Fibroblast of the aortic adventitia (primary cell): ENCODE measurements at regions not wholly inside any gene's neighbourhood (a gene's known extent, or its start where the extent isn't known, plus 50 kb on each side); places are given as distances from the start of the nearest gene placed in this dataset.

Experiments
- DNase-seq: peaks from one replicate; pipeline ENCODE4 v3.0.0-alpha.2; 2010; ENCODE audit warnings: low read depth
- H3K4me3 ChIP-seq: 2 replicates; pipeline ENCODE4 v1.5.1; 2011; ENCODE audit warnings: low read depth, mild to moderate bottlenecking, control low read depth, low read length, moderate library complexity
- TF ChIP-seq, protein P1 (sequence below): IDR thresholded peaks from 2 replicates; pipeline ENCODE4 v1.5.1; 2011; ENCODE audit warnings: mild to moderate bottlenecking, low read length, control low read depth, inconsistent platforms; ENCODE audit not compliant: insufficient read depth

DNA sequence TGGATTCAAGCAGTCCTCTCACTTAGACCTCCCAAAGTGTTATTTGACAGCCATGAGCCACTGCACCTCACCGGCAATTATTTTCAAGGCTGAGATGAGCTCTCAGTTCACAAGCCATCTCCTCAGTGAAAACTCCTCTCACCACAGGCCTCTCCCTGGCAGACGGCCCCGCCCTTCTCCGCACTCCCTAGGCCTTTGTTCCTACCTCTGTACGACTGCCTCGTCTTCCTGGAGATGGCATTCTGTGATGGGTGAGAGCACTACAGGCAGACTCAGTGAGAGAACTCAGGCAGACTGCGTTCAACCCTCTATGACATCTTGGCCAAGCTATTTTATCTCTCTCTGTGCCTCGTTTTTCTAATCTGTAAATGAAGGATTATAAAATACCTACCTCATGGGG lies 67.0 kb upstream of the TPM1 start:
- no peak overlapping the region for H3K4me3 ChIP-seq
- TF ChIP-seq, protein P1, sequence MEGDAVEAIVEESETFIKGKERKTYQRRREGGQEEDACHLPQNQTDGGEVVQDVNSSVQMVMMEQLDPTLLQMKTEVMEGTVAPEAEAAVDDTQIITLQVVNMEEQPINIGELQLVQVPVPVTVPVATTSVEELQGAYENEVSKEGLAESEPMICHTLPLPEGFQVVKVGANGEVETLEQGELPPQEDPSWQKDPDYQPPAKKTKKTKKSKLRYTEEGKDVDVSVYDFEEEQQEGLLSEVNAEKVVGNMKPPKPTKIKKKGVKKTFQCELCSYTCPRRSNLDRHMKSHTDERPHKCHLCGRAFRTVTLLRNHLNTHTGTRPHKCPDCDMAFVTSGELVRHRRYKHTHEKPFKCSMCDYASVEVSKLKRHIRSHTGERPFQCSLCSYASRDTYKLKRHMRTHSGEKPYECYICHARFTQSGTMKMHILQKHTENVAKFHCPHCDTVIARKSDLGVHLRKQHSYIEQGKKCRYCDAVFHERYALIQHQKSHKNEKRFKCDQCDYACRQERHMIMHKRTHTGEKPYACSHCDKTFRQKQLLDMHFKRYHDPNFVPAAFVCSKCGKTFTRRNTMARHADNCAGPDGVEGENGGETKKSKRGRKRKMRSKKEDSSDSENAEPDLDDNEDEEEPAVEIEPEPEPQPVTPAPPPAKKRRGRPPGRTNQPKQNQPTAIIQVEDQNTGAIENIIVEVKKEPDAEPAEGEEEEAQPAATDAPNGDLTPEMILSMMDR = no peak
- DNase-seq = no peak

DNA sequence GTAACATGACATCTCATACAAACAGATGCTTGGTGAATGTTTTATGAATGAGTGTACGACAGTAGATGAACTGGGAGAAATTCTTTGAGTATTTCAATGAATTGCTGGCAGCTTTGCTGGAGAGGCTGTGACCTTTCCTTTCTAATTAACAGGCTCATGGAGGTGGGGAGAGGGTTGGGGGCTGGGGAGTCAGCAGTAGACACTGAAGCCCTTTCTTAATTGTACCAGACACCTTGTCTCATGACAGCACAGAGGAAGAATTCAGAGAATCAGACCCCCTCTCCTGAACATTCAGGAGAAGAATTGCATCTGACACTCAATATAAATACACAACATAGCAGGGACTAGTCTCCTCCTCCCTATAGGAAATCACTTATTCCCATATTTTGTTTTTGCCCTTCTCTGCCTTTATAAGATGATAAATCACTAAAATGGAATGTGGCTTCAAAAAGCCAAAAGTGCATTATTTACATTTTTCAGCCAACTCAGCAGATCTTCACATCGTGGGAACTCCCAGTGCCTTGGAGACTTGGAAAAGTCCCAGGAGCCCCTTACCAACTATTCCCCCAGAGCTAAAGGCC lies 66.2 kb upstream of the TPM1 start:
- peak; percentile 21 for DNase-seq

DNA sequence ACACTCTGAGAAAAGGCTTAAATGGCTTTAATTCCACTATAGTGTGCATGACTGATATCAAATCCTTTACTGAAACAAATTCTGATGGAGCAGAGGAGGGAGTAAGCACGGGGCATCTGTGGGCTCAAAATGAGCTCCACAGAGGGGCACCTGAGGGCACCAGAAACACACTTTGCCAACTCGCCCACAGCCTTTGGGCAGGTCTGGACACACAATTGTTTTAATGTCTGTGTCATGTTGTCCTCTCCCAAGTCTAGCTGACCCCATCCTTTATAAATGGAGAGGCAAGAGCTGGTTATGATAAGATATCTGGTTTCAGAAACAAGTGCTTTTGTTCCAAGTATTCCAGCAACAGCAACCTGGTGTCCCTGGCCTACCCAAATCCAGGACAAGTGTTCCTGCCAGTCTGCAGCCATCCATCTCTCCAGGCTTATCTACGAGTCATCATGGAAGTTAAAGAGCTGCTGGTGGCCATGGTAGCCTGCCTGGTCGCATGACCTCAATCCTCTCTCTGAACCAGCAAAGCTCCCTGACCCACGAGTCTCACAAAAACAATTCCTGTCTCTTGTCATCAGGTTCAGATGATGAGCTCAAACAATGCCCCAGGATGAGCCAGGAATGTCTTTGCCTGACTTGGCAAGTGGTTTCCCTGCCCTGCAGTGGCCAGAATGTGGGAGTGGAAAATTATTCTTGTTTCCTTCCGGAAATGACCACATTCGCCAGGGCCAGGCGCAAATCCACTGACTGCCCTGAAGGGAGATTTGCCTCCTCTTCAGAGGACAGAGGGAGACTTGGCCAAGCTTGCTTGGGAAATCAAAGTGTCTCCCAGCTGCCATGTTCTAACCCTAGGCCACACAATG lies 64.4 kb upstream of the TPM1 start:
- TF ChIP-seq, protein P1 = no peak
- H3K4me3 ChIP-seq = no peak overlapping the region
- peak; percentile 38 for DNase-seq

More for the DNA sequence above, 66.2 kb upstream of the TPM1 start:
- TF ChIP-seq, protein P1 = no peak
- no peak overlapping the region for H3K4me3 ChIP-seq

DNA sequence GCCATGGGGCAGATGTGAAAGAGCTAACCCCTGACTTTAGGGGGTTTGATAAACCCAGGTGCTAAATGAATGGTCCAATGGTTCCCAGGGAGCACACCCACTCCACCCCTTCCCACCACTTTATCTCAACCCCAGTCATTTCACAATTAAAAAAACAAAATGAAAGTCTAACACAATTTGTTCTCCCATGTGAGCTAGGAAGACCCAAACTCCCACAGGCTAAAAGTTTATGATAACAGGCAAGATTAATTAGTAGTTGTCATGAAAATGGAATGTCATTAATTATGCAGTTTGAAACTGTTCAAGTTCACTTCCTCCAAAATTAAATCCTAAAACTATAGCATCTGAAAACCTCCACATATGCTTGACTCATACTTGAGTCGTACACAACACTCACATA lies 63.3 kb upstream of the TPM1 start:
- DNase-seq = no peak
- TF ChIP-seq, protein P1 = no peak
- no peak overlapping the region for H3K4me3 ChIP-seq

DNA sequence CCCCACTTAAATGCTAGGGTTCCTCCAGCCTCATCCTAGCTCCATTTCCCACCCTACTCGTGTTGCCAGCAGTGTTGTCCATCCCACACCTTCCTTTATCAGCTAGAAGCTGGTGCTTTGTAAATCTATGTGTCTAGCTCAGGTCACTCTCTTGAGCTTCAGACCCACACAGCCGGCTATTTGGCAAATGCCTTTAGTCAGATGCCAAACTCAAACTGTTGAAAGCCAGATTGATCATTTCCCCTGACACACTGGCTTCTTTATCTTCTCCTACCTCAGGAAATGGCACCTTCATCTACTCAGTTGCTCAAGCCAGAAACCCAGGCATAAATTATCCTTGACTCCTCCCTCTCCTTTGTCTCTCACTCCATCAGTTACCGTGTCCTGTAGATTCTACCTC lies 61.5 kb upstream of the TPM1 start:
- DNase-seq = no peak
- H3K4me3 ChIP-seq = no peak overlapping the region
- TF ChIP-seq, protein P1 = no peak

DNA sequence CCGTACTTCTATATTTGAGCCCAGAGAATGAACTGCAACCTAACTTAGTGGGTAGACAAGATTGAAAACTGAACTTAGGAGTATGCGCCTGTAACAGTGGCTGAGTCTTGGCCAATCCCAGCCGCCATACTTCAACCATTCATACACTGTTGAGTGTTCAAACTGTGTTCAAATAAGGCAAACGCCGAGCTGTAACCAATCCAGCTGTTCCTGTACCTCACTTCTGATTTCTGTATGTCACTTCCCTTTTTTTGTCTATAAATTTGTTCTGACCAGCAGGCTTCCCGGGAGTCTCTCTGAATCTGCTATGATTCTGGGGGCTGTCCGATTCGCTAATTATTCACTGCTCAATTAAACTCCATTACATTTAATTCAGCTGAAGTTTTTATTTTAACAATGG lies 58.6 kb upstream of the TPM1 start:
- H3K4me3 ChIP-seq = no peak overlapping the region
- DNase-seq = no peak
- TF ChIP-seq, protein P1 = no peak
